H9 (cell line): ENCODE measurements at regions not wholly inside any gene's neighbourhood (a gene's known extent, or its start where the extent isn't known, plus 50 kb on each side); places are given as distances from the start of the nearest gene placed in this dataset.
A peak's percentile ranks its signal among the peaks of the same experiment; 100 is the strongest.

ENCODE experiments used
- DNase-seq: peaks from one replicate; pipeline ENCODE4 v3.0.0-alpha.2; 2017
- H2AFZ ChIP-seq: one replicate; pipeline ENCODE4 v1.6.1; 2013; ENCODE audit warnings: mild to moderate bottlenecking, low read length, control low read depth, moderate library complexity
- H2AK5ac ChIP-seq: 2 replicates; pipeline ENCODE4 v1.6.1; 2013; ENCODE audit warnings: low read length, control low read depth, mixed read lengths; ENCODE audit not compliant: insufficient read length
- H2BK120ac ChIP-seq: one replicate; pipeline ENCODE4 v1.6.1; 2013; ENCODE audit warnings: low read depth, mild to moderate bottlenecking, low read length, control low read depth, inconsistent platforms; ENCODE audit not compliant: poor library complexity, severe bottlenecking
- H2BK12ac ChIP-seq: 2 replicates; pipeline ENCODE4 v1.6.1; 2013; ENCODE audit warnings: low read length, control low read depth, mixed read lengths, low read depth; ENCODE audit not compliant: insufficient read length
- H2BK15ac ChIP-seq: 2 replicates; pipeline ENCODE4 v1.6.1; 2013; ENCODE audit warnings: low read depth, low read length, control low read depth
- H2BK20ac ChIP-seq: one replicate; pipeline ENCODE4 v1.6.1; 2013; ENCODE audit warnings: low read depth, mild to moderate bottlenecking, low read length, control low read depth, inconsistent platforms; ENCODE audit not compliant: poor library complexity, severe bottlenecking
- H2BK5ac ChIP-seq: 2 replicates; pipeline ENCODE4 v1.6.1; 2013; ENCODE audit warnings: low read length, control low read depth, mixed read lengths; ENCODE audit not compliant: insufficient read length
- H3K14ac ChIP-seq: 2 replicates; pipeline ENCODE4 v1.6.1; 2013; ENCODE audit warnings: low read length, control low read depth; ENCODE audit not compliant: insufficient read depth
- H3K18ac ChIP-seq: 2 replicates; pipeline ENCODE4 v1.6.1; 2013; ENCODE audit warnings: low read depth, mild to moderate bottlenecking, mixed read lengths, low read length, control low read depth; ENCODE audit not compliant: insufficient read length
- H3K23ac ChIP-seq: 2 replicates; pipeline ENCODE4 v1.6.1; 2013; ENCODE audit warnings: low read length, control low read depth, mixed read lengths, low read depth; ENCODE audit not compliant: insufficient read length
- H3K23me2 ChIP-seq: 2 replicates; pipeline ENCODE4 v1.6.1; 2013; ENCODE audit warnings: low read depth, mild to moderate bottlenecking, mixed read lengths, low read length, control low read depth; ENCODE audit not compliant: insufficient read length, poor library complexity, severe bottlenecking
- H3K27ac ChIP-seq: 2 replicates; pipeline ENCODE4 v1.5.1; 2013; ENCODE audit warnings: low read length, control low read depth, mixed read lengths, low read depth; ENCODE audit not compliant: insufficient read length
- H3K27me3 ChIP-seq: 2 replicates; pipeline ENCODE4 v1.6.1; 2013; ENCODE audit warnings: low read length, control low read depth, inconsistent platforms; ENCODE audit not compliant: insufficient read depth
- H3K4ac ChIP-seq: 2 replicates; pipeline ENCODE4 v1.6.1; 2013; ENCODE audit warnings: low read depth, mild to moderate bottlenecking, control low read depth, inconsistent platforms, low read length, moderate library complexity
- H3K4me1 ChIP-seq: 2 replicates; pipeline ENCODE4 v1.6.1; 2013; ENCODE audit warnings: low read length, control low read depth, inconsistent platforms; ENCODE audit not compliant: insufficient read depth
- H3K4me2 ChIP-seq: 2 replicates; pipeline ENCODE4 v1.6.1; 2013; ENCODE audit warnings: low read length, control low read depth, mixed read lengths; ENCODE audit not compliant: insufficient read length, insufficient read depth
- H3K56ac ChIP-seq: 2 replicates; pipeline ENCODE4 v1.6.1; 2013; ENCODE audit warnings: low read depth, mild to moderate bottlenecking, mixed read lengths, low read length, control low read depth; ENCODE audit not compliant: insufficient read length
- H3K79me1 ChIP-seq: 2 replicates; pipeline ENCODE4 v1.6.1; 2013; ENCODE audit warnings: low read depth, mild to moderate bottlenecking, moderate library complexity, low read length, control low read depth, inconsistent platforms; ENCODE audit not compliant: insufficient read depth, poor library complexity, severe bottlenecking
- H3K79me2 ChIP-seq: 2 replicates; pipeline ENCODE4 v1.6.1; 2013; ENCODE audit warnings: low read length, control low read depth, inconsistent platforms; ENCODE audit not compliant: insufficient read depth
- H3K9ac ChIP-seq: 2 replicates; pipeline ENCODE4 v1.6.1; 2013; ENCODE audit warnings: low read length, control low read depth, mixed read lengths; ENCODE audit not compliant: insufficient read length; ENCODE audit errors: extremely low read depth
- H3K9me3 ChIP-seq: one replicate; pipeline ENCODE4 v1.6.1; 2013; ENCODE audit warnings: low read depth, low read length, inconsistent platforms; ENCODE audit not compliant: control insufficient read depth
- H3T11ph ChIP-seq: one replicate; pipeline ENCODE4 v1.6.1; 2013; ENCODE audit warnings: mild to moderate bottlenecking, low read length, control low read depth, inconsistent platforms
- H4K20me1 ChIP-seq: one replicate; pipeline ENCODE4 v1.6.1; 2013; ENCODE audit not compliant: control insufficient read depth, insufficient read length, insufficient read depth
- H4K5ac ChIP-seq: 2 replicates; pipeline ENCODE4 v1.6.1; 2013; ENCODE audit warnings: low read depth, mild to moderate bottlenecking, mixed read lengths, low read length, control low read depth; ENCODE audit not compliant: insufficient read length
- H4K8ac ChIP-seq: replicated peaks from 2 replicates; pipeline ENCODE4 v1.6.1; 2013; ENCODE audit warnings: low read length, control low read depth, mixed read lengths, low read depth; ENCODE audit not compliant: insufficient read length
- H4K91ac ChIP-seq: 2 replicates; pipeline ENCODE4 v1.6.1; 2013; ENCODE audit warnings: low read depth, mild to moderate bottlenecking, moderate library complexity, mixed read lengths, low read length, control low read depth; ENCODE audit not compliant: insufficient read length
- H3K27ac Mint-ChIP-seq, 3 experiments: 2 replicates in 2 of 3; 3 replicates in 1 of 3; pipeline ENCODE4 v1.8.0; 2020 to 2021; ENCODE audit warnings: mixed read lengths in 3 of 3, mild to moderate bottlenecking in 1 of 3, moderate library complexity in 1 of 3
- H3K27me3 Mint-ChIP-seq: 2 replicates; pipeline ENCODE4 v1.8.0; 2021; ENCODE audit warnings: low read depth, mild to moderate bottlenecking, moderate library complexity, mixed read lengths
- H3K36me3 Mint-ChIP-seq, 3 experiments: 2 replicates in 2 of 3; 3 replicates in 1 of 3; pipeline ENCODE4 v1.8.0; 2020 to 2021; ENCODE audit warnings: low read depth in 3 of 3, mixed read lengths in 3 of 3; ENCODE audit not compliant: insufficient read depth in 1 of 3
- H3K4me1 Mint-ChIP-seq, 2 experiments: 2 replicates each; pipeline ENCODE4 v1.8.0; 2020; ENCODE audit warnings: mixed read lengths in 2 of 2
- H3K4me3 Mint-ChIP-seq, 2 experiments: 2 replicates in 1 of 2; 3 replicates in 1 of 2; pipeline ENCODE4 v1.8.0; 2020 to 2021; ENCODE audit warnings: mild to moderate bottlenecking in 2 of 2, mixed read lengths in 2 of 2, moderate library complexity in 1 of 2
- H3K9me3 Mint-ChIP-seq, 2 experiments: 2 replicates in 1 of 2; 3 replicates in 1 of 2; pipeline ENCODE4 v1.8.0; 2020; ENCODE audit warnings: mild to moderate bottlenecking in 2 of 2, mixed read lengths in 2 of 2, moderate library complexity in 1 of 2
- WGBS: extraction: QIAGEN DNeasy Blood & Tissue Kit; methylation state at CpG from one replicate; pipeline ENCODE4 v1.1.7; 2013; ENCODE audit warnings: missing lambda C conversion rate, low lambda C conversion rate, mixed read lengths; ENCODE audit not compliant: insufficient read length; ENCODE audit errors: extremely low coverage; 5-methylcytosine and 5-hydroxymethylcytosine counted together
- TF ChIP-seq, protein P1 (sequence below): fragments of 200-600 bp; sonication (generic); conservative IDR thresholded peaks from 3 replicates; pipeline ENCODE4 v1.8.0; 2021; ENCODE audit warnings: antibody characterized with exemption, mild to moderate bottlenecking

DNA sequence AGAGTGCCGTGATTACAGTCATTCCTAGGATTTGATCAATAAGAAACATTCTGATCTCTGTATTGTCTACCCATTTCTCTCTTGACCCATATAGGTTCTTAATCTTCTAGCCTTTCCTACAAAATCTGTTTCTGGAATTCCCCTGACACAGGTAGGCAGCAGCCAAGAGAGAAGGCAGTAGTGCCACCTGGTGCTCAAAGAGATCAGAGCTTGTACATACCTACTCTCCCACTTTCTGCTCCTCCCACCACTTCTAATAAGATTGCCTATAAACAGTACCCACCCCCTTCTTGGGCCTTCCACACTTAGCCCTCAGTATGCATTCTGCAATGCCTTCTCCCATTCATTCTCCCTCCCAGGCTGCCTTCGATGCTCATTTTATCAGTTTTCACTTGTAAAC, 117.4 kb upstream of the RORB start:
- Mint-ChIP-seq H3K27ac (no peak overlapping the region), H3K4me1 (peaks cover 31 to 37% of the 10 kb centered on the region in 2 experiments), H3K27me3 (no peaks in the 10 kb centered on the region), H3K4me3 (no peak overlapping the region), H3K36me3 (no peaks in the 10 kb centered on the region; a peak in 1 of 7 replicates), H3K9me3 (no peaks in the 10 kb centered on the region)
- H4K91ac ChIP-seq, result no peak overlapping the region
- H3T11ph ChIP-seq, result no peak overlapping the region
- no peak overlapping the region for H2AFZ ChIP-seq
- no peak overlapping the region for H3K4ac ChIP-seq
- no peak overlapping the region for H2BK5ac ChIP-seq
- no peaks in the 10 kb centered on the region for H3K79me2 ChIP-seq
- H2BK20ac ChIP-seq, result no peak overlapping the region
- H3K27ac ChIP-seq, result no peak overlapping the region
- no peak overlapping the region for H2BK120ac ChIP-seq
- H2BK15ac ChIP-seq, result no peak overlapping the region
- H3K4me2 ChIP-seq, result no peak overlapping the region
- no peak overlapping the region for H3K18ac ChIP-seq
- H3K9ac ChIP-seq, result no peak overlapping the region
- no peaks in the 10 kb centered on the region for H3K27me3 ChIP-seq
- no peak overlapping the region for H4K8ac ChIP-seq
- H2AK5ac ChIP-seq, result no peak overlapping the region
- H3K14ac ChIP-seq, result no peak overlapping the region
- no peaks in the 10 kb centered on the region for H3K23me2 ChIP-seq
- no peak overlapping the region for H3K56ac ChIP-seq
- peaks cover 4% of the 10 kb centered on the region; the same call in 1 of the 2 replicates for H3K4me1 ChIP-seq
- TF ChIP-seq, protein P1, sequence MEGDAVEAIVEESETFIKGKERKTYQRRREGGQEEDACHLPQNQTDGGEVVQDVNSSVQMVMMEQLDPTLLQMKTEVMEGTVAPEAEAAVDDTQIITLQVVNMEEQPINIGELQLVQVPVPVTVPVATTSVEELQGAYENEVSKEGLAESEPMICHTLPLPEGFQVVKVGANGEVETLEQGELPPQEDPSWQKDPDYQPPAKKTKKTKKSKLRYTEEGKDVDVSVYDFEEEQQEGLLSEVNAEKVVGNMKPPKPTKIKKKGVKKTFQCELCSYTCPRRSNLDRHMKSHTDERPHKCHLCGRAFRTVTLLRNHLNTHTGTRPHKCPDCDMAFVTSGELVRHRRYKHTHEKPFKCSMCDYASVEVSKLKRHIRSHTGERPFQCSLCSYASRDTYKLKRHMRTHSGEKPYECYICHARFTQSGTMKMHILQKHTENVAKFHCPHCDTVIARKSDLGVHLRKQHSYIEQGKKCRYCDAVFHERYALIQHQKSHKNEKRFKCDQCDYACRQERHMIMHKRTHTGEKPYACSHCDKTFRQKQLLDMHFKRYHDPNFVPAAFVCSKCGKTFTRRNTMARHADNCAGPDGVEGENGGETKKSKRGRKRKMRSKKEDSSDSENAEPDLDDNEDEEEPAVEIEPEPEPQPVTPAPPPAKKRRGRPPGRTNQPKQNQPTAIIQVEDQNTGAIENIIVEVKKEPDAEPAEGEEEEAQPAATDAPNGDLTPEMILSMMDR, result peak; percentile 80
- H3K9me3 ChIP-seq, result no peaks in the 10 kb centered on the region
- H2BK12ac ChIP-seq, result no peak overlapping the region
- no peak overlapping the region for H3K23ac ChIP-seq
- WGBS, result no CpG with 5 or more reads among the region's 2 CpGs
- DNase-seq, result peak; percentile 72
- no peaks in the 10 kb centered on the region for H3K79me1 ChIP-seq
- no peak overlapping the region for H4K5ac ChIP-seq
- no peaks in the 10 kb centered on the region for H4K20me1 ChIP-seq
